ENCODE measurements at regions not wholly inside any gene's neighbourhood (a gene's known extent, or its start where the extent isn't known, plus 50 kb on each side); places are given as distances from the start of the nearest gene placed in this dataset.

GRCh38 chr5:96088706-96089498, 127.3 kb upstream of the ELL2 start:
- no peak for DNase-seq

GRCh38 chr5:96087939-96088338, 126.3 kb upstream of the ELL2 start:
- DNase-seq: no peak

DNA sequence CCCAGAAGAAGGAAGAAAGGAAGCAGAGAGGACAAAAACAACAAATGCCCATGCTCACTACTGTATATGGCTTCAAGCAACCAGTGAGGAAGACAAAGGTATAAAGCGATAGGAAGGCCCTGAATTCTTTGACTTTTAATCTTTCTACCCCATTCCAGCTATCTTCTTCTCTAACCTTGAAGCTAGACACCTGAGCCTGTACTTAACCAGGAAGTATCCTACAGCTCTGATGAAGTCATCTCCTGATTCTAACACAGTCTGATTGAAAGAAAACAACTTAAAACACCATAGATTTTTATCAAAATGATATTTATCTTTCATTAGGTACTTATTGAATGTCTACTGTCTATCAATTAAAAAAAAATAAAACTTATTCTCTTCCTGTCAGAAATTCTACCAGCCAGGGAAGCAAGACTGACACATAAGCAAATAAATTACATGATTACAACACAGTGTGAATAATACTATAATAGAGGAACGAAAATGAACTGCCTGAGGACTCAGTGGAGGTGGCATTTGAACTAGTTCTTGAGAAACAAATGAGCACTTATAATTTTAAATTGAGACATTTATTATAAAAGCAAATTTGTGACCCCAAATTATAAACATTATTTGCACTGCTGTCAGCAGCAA, 123.3 kb upstream of the ELL2 start:
- DNase-seq: no peak

DNA sequence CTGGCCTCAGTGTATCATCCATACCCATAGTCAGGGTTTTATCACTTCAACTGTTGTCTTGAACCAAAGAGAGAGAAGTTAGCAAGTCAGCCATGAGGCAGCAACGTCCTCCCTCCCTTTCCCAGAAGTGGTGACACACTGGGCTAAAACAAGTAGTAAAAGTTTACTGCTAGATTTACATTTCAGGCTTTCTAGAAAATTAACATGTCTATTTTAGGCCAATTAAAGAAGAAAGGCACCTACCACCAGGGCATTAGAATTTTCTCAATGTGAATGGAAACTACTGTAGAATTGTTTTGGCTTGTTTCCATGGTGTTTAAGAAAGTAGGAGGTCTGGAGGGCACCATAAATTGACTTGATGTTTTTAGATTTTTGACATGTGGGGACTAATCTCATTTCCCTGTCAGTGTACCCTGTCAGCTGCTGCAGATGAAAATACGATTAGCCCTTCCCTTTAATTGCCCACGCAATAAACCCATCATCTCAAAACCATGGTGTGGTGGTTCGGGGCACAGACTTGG, 121.8 kb upstream of the ELL2 start:
- no peak for DNase-seq

- DNase-seq: no peak
Measured at GRCh38 chr5:96081276-96081858, 119.7 kb upstream of the ELL2 start.

DNA sequence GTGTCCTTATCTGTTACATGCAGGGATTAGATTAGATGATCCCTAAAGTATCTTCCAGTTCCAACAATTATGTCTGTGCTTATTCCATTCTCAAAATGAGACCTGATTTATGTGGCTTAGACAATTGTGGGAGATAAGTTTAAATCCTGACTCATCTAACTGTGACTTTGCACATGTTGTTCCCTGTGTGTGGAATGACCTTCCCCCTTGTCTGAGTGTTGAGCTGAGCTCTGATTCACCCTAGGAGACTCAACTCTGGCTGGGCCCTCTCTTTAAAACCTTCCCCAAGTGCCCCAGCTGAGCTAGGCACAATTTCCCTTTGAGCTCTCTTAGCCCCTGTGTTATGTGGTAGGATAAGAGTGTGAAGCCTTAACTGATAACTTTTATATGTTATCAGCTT, 118.9 kb upstream of the ELL2 start:
- DNase-seq: no peak

DNA sequence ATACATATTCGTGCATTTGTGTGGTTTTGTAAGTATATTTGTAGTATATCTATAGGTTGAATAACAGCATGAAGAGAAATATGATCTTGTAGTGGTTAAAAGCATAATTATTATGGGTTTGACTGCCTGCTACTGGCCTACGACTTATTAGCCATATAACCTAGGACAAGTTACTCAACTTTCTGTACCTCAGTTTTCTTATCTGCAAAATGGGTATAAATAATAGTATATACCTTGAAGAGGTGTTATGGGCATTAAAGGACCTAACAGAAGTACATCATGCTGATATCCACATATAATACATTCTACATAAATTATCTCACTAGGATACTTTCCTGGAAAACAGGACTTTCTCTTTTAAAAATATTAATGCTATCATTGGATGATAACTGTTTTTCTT, 118.3 kb upstream of the ELL2 start:
- no peak for DNase-seq

GRCh38 chr5:96079075-96079474, 117.4 kb upstream of the ELL2 start:
- DNase-seq: no peak

DNA sequence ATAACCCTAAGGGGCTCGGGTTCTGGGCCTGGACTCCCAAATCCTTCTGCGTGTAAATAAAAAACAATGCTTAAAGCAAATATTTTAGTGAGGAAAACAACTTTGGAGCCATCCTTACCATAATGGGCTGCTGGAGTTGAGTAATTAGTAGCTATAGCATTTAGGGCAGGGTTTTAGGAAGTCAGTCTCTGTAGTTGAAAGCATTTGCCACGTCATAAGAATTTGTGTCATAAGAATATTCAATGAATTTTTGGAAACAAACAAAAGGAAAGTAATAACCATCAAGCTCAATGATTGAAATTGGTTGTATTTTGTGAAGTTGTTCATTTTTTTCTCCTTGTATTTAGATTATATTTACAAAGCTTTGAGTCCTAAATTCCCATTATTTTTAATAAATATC, 114.8 kb upstream of the ELL2 start:
- no peak for DNase-seq

GRCh38 chr5:96075579-96076289, 114.1 kb upstream of the ELL2 start:
- DNase-seq: no peak

GRCh38 chr5:96074870-96075269, 113.2 kb upstream of the ELL2 start:
- no peak for DNase-seq

DNA sequence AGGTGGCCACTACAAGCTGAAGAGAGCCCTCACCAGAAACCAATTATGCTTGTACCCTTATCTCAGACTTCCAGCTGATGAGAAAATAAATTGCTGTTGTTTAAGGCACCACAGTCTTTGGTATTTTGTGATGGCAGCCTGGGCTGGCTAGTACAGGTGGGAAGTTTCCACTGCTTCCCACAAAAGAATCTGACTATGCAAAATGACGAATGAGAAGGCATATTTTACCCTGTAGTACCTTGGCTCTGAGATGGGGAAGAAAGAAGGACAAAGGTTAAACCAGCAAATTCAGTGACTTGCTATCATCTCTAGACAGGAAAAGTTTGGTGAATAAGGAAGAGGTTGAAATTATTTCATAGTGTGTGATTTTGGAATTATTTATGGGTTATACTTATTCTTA, 112.8 kb upstream of the ELL2 start:
- no peak for DNase-seq

DNA sequence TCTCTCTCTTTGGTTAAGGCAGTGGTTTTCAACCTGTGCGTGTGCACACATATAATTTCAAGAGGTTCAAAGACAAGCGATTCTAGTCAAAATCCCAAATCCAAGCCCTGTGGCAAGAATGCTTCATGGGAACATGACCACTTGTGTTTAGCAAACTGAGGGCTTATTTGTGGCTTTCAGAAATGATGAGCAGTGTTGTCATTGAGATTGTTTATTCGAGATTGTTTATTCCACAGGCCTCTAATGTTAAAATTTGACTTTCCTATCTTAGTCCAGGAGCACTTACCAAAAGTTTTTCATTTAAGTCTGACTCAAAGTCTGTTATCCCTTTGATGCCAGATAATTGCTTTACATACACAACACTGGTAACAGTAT, 111.1 kb upstream of the ELL2 start:
- no peak for DNase-seq

DNA sequence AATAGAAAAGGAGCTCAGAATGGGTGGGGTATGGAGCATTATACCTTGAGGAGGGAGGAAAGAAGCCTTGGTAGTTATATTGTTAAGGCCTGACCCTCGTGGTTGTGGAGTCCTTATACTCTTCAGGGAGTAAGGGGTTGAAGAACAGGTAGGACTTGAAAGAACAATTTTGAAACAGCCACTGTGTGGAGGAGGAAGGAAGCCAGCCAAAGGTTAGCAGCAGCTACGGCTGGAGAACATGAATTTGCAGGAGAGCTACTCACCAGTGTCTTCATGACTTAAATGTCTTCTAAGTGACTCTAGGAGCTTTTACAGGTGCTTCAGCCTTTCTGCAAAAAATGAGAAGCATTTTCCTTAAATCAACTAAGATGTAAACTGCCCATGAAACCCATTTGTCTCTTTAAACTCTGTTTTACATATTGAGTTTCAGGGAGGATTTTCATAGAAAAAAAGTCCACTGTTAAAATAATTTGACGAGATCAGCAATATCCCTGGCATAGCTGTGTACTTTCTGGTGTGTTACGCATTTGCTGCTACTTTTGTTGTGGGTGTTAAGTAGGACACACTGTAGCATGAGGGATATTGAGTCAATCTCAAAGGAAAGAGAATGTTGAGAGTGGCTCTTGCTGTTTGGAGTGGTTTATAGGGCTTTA, 110.6 kb upstream of the ELL2 start:
- no peak for DNase-seq

GRCh38 chr5:96070622-96071225, 109.1 kb upstream of the ELL2 start:
- DNase-seq: no peak

DNA sequence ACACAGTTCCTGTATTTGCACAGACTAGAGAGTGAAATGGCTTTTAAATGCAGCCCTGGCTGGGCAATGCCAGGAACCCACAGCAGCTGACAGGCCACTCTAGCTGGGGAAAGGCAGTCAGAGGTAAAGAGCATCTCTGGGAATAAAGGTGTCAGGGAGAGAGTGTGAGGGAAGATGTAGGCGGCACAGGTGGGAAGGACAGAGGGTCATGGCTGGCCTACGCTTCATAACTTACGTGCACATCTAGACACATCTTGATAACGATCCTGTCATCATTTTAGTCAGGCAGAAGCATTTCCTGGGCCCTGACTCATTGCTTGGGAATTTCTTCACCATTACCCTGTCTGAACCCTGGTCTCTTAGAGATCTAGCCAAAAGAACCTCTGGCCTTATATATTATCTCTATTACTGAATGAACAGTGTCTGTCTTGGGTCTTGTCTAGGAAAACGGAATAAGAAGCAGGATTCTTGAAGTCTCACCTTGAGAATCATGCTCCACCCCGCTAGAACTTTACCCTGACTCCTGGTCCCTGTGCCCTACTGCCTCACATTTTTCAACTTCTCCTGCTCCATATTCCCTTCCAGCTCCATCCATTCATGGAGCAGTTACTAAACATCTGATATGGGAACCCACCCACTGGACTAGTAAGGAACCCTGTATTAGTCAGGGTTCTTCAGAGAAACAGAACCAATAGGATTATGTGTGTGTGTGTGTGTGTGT, 106.4 kb upstream of the ELL2 start:
- no peak for DNase-seq

- DNase-seq: no peak
Measured at GRCh38 chr5:96067251-96067650, 105.6 kb upstream of the ELL2 start.

DNA sequence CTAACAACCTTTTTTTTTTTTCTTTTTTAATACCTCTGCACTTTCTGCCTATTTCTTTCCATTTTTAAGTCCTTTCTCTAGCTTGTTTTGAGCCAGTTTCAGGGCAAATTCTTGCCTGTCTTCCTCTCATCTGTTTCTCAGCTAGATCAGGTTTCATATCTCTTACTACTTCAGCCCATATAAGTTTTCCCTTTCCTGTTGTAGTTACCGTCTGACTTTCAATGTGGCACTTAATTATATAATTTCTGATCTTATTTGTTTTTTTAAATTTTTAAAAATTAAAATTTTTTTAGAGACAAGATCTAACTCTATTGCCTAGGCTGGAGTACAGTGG, 104.7 kb upstream of the ELL2 start:
- DNase-seq: no peak

- DNase-seq: no peak
Measured at GRCh38 chr5:96065685-96066385, 104.2 kb upstream of the ELL2 start.

DNA sequence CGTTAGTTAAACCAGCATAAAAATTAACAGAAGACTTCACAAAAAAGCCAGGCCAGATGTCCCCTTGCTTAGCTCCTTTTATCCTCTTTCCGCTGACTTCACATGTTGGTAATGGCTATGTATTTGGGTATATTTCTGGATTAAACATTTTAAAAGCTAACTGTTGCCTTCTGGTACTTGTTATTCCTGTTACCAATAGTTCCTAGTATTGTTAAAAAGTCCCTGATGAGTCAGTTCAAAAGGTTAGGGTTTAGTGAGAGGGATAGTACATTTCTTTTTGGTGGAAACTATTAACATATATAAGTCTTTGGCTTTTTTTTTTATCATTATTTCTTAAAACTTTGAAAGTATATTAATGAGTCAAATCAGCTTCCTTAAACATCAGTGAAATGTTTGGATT, 103.2 kb upstream of the ELL2 start:
- no peak for DNase-seq

GRCh38 chr5:96062836-96063235, 101.2 kb upstream of the ELL2 start:
- no peak for DNase-seq
